GM12872 (cell line): ENCODE measurements at regions not wholly inside any gene's neighbourhood (a gene's known extent, or its start where the extent isn't known, plus 50 kb on each side); places are given as distances from the start of the nearest gene placed in this dataset.

Source experiments
- CTCF ChIP-seq: IDR thresholded peaks from 3 replicates; pipeline ENCODE4 v1.5.1; 2011; ENCODE audit warnings: low read depth, mild to moderate bottlenecking, low read length, moderate library complexity; ENCODE audit not compliant: insufficient read depth

- TF ChIP-seq CTCF, result no peak
These were observed 176.3 kb downstream of the HS3ST3A1 start for GRCh38 chr17:13425390-13425789.

- no peak for TF ChIP-seq CTCF
These were observed 180.1 kb downstream of the HS3ST3A1 start for GRCh38 chr17:13421581-13422130.

- TF ChIP-seq CTCF, result no peak
These were observed 180.9 kb downstream of the HS3ST3A1 start for GRCh38 chr17:13420878-13421277.

GRCh38 chr17:13420418-13420826 is 181.3 kb downstream of the HS3ST3A1 start:
- no peak for TF ChIP-seq CTCF

GRCh38 chr17:13419676-13420075 is 182.1 kb downstream of the HS3ST3A1 start:
- TF ChIP-seq CTCF, result no peak

GRCh38 chr17:13418891-13419290 is 182.8 kb downstream of the HS3ST3A1 start:
- no peak for TF ChIP-seq CTCF

GRCh38 chr17:13417381-13417950 is 184.3 kb downstream of the HS3ST3A1 start:
- TF ChIP-seq CTCF, result no peak
